Renal pelvis (tissue), 1 donor: ENCODE measurements at regions not wholly inside any gene's neighbourhood (a gene's known extent, or its start where the extent isn't known, plus 50 kb on each side); places are given as distances from the start of the nearest gene placed in this dataset.

ENCODE experiments used
- DNase-seq: peaks from one replicate; pipeline ENCODE4 v3.0.0-alpha.2; 2013

- DNase-seq, result no peak
Observed at GRCh38 chr2:8159966-8160603, 521.8 kb upstream of the ID2 start.

- no peak for DNase-seq
Observed at GRCh38 chr2:8160959-8161358, 520.9 kb upstream of the ID2 start.

DNA sequence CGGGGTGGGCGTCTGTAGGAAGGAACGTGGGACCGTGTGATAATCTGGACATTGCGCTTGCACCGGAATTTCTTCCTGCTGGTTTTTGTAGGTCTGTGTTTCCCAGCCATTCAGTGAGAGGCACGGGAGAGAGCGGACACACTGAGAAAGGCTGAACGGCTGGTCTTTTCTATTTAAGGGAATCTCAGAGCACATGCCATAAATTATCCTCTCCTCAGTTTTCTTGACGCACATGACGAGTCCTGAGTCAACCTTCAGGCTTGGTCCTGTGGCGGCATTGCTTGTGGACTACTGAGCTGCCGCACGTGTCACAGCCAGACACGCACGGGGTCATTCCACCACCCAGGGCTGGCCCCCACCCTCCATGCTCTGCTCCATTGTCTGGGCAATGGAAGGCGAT, 519.3 kb upstream of the ID2 start:
- DNase-seq, result peak; percentile 37

DNA sequence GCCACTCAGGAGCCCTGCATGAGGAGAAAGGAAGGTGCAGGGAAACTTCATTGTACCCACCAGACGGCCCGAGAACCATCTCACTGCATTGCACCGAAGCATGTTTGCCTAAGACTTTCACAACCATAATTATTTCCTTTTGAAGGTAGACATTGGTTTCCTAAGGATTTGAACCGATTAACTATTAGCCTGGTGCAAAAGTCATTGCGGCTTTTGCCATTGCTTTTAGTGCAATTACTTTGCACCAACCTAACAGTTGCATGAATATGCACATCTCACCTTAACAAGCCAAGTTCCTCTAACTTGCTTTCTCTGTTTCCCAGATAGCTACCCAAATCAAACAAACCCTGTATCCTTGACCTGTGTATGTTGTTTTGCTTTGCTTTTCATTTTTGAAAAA, 516.3 kb upstream of the ID2 start:
- DNase-seq, result no peak

DNA sequence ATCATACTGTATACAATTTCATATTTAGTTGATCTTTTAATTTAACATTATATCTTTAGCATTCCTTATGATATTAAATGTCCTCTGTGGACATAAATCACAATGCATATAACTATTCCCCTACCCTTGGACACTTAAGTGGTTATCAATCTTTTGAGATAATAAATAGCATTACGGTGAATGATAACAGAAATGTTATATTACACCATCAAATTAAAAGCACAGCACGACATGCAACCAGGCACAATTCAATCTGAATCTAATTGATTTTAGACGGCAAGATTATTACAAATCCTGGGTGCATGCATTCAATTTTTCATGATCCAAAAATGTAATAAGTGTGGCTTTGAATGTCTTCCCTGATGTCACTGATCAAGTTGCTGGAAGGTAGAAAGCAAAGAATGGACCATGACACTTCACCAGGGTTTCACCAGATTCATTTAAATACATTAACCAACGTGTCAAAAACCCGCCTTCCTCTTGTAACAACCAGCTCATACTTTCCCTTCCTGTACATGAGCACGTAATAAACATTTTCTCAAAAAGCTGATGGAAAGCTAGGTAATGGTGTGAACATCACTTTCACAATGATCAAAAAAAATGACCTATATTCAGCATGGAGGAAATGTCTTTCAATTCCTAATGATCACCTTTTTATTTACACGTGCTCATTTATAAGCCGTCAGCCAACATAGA, 513.7 kb upstream of the ID2 start:
- no peak for DNase-seq

DNA sequence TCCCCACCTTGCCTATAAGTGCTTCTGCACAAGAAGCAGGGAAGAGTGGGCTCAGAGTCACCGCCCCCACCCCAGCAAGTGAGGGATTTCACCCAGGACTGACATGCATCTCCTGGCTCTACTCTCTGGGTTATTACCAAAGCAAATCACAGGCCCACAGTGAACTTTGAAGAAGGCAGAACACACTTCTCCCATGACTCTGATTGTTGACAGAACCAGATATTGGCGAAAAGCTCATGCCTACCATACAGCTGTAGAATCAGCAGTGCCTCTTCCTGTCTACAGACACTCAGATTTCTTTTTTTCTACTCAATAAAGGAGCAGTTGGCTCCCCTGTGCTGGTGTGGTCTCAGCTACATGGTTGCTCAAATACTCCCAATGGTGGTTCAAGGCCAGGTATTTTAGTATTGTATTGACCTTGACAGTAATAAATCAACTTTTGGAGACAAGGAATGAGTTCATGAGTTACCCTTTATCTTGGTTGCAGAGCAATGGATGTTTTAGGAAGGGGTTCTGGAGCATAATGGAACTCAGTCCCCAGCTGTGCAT, 512.9 kb upstream of the ID2 start:
- no peak for DNase-seq

DNA sequence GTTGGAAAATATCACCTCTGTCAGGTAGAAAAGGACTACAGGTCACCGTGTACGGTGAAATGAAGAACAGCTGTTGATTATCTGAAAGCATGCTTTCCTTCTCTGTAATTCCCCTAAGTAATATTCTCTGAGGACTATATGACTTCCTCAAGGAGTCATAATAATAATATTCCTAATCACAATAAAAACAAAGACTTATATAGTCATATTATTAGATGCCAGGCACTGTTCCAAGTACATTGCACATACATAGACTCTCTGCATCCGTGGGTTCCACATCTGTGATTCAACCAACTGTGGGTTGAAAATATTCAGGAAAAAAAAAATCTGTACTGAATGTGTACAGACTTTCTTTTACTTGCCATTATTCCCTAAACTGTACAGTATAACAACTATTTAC, 512.4 kb upstream of the ID2 start:
- no peak for DNase-seq

GRCh38 chr2:8170552-8171327, 511.1 kb upstream of the ID2 start:
- DNase-seq, result no peak

DNA sequence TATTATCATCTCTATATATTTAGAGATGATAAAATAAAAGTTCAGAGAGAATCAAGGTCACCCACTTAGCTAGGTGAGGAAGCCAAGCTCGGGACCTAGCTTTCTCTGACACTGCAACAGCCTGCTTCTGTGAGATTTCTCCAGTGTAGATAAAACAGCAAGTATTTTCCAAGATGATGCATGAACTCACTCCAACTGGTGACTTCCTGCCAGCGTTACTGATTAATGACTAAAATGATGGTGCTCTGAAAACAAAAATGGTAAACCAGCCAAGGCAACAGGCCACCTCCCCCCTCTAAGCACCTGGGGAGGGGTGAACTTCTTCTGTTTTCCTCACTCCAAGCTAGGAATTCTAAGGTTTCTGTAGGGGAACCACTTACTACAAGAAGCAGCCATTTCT, 510.2 kb upstream of the ID2 start:
- DNase-seq, result no peak

DNA sequence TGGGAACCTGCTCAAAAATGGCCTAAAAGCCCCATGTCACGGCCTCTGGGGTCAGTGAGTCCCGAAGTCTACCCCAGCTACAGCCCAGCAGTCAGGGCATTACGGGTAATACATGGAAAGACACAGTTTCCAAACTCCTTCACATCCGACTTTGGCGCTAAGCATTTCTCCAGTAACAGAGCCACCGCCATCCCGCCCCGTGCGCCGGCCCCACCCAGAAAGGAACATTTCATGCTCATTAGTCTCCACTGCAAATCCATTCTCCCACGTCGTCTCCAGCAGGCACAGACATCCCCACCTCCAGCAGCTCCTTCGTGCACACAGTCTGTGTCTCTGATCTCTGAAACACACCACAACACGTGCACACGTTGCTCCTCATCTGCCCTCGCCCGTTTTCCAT, 509.2 kb upstream of the ID2 start:
- no peak for DNase-seq

GRCh38 chr2:8174641-8175257, 507.1 kb upstream of the ID2 start:
- no peak for DNase-seq

- no peak for DNase-seq
Observed at GRCh38 chr2:8176887-8177286, 505.0 kb upstream of the ID2 start.

DNA sequence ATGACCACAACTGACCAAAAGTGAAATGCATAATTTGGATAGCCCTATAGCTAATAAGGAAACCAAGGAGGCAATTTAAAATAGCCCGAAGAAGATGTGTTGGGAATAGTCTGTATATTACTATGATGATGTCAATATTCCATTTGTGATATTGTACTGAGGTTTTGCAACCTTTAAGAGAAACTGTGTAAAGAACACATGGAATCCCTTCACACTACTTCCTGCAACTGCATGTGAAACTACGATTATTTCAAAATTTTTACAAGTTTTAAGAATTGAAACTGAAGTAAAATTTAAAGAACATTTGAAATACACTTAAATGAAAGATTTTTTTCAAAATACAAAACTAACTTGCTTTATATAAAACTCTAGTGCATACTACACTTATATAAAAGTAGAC, 504.3 kb upstream of the ID2 start:
- DNase-seq, result no peak

DNA sequence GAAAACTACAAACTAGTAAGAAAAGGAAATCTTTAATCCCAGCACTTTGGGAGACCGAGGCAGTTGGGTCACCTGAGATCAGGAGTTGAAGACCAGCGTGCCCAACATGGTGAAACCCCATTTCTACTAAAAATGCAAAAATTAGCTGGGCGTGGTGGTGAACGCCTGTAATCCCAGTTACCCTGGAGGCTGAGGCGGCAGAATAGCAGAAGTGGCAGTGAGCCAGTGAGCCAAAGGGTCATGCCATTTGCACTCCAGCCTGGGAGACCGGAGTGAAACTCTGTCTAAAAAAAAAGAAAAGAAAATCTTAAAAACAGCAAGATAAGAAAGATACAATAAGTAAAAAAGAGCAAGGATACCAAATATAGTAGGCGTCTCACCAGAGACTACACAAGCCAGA, 502.9 kb upstream of the ID2 start:
- DNase-seq, result no peak

- no peak for DNase-seq
Observed at GRCh38 chr2:8189316-8189715, 492.5 kb upstream of the ID2 start.

DNA sequence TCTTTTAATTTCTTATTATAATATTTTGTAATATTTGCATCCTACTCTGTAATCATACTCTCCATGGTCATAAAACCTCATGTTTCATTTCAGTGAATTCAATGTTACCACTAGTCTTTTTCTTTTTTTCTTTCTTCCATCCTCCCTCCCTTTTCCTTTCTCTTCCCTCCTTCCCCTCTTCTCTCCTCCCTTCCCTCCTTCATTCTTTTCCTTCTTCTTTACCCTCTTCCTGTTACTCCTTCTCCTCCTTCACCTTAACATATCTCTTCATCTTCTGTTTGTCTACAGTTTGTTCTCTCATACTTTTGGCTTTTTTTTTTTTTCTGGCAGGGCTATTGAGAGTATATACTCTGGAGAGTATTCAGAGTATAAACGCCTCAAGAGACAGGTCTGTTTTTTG, 491.6 kb upstream of the ID2 start:
- no peak for DNase-seq

DNA sequence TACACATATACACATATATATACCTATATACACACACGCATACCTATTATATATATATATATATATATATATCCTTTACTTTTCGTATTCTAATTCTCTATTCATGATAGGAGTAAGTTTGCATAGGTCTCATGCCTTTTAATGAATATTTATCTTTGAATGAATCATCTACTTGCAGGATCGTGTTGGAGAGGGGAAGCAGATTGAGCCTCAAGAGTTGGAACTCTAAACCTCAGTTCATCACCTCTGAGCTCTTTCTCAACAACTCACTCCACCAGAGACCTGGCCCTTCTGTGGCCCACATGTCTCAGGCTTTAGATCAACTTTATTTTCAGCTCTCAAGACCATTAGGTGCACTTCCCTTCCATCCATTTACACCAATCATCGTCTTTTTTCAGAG, 490.4 kb upstream of the ID2 start:
- no peak for DNase-seq

- DNase-seq, result no peak
Observed at GRCh38 chr2:8193146-8193545, 488.7 kb upstream of the ID2 start.

GRCh38 chr2:8193686-8194615, 487.9 kb upstream of the ID2 start:
- no peak for DNase-seq

DNA sequence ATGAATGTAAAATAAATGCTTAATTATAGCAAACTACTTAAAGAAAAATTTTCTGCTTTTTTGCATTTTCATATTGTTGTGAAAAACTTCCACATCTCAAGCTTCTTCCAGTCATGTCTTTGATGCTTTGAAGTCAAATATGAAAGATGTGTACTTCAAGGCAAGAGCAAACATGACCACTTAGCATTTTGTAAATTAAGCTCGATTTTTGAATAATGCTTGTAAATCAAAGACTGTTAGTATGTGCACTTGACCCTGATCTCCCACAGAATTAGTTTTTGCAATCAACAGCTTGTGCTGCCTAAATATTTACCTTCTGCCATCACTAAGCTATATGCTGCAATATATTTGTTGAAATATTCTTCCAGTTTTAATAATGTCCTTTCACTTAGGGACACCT, 486.1 kb upstream of the ID2 start:
- DNase-seq, result no peak

GRCh38 chr2:8196316-8196715, 485.5 kb upstream of the ID2 start:
- DNase-seq, result no peak
